Natural killer cell (primary cell): ENCODE measurements at regions not wholly inside any gene's neighbourhood (a gene's known extent, or its start where the extent isn't known, plus 50 kb on each side); places are given as distances from the start of the nearest gene placed in this dataset.
"Not testable (repeated sequence)": the region's sequence is repeated elsewhere in the genome, so short reads cannot be mapped to it uniquely, and the experiment has no call there.

Source experiments
- ATAC-seq, 3 donors: fragments of 150-1000 bp in 2 of 3; fragments of 200-7000 bp in 1 of 3; cut with Tn5 transposase; 1 replicate in 1 of 3; 2 replicates in 2 of 3; pipeline ENCODE4 v1.10.0; 2021; ENCODE audit warnings: mild to moderate bottlenecking in 2 of 3, moderate library complexity in 2 of 3
- DNase-seq, 2 donors: peaks; one replicate each; pipeline versions ENCODE4 v3.0.0 to v3.0.0-alpha.2; 2013 to 2021; ENCODE audit warnings: mixed read lengths in 1 of 2
- H3K27ac ChIP-seq: one replicate; pipeline ENCODE4 v1.5.1; 2013; ENCODE audit warnings: mild to moderate bottlenecking, low read length
- H3K27me3 ChIP-seq: one replicate; pipeline ENCODE4 v1.6.1; 2013; ENCODE audit warnings: low read length; ENCODE audit not compliant: control insufficient read depth, insufficient read depth
- H3K36me3 ChIP-seq: one replicate; pipeline ENCODE4 v1.6.1; 2013; ENCODE audit warnings: low read length; ENCODE audit not compliant: control insufficient read depth, insufficient read depth
- H3K4me1 ChIP-seq: one replicate; pipeline ENCODE4 v1.6.1; 2013; ENCODE audit warnings: low read length; ENCODE audit not compliant: control insufficient read depth, insufficient read depth
- H3K4me3 ChIP-seq: one replicate; pipeline ENCODE4 v1.5.1; 2013; ENCODE audit warnings: low read length
- H3K9me3 ChIP-seq: one replicate; pipeline ENCODE4 v1.6.1; 2013; ENCODE audit warnings: low read length; ENCODE audit not compliant: control insufficient read depth, insufficient read depth
- H3K27ac Mint-ChIP-seq, 2 donors: one replicate each; pipeline ENCODE4 v1.8.0; 2022; ENCODE audit warnings: mild to moderate bottlenecking in 2 of 2, mixed read lengths in 2 of 2, moderate library complexity in 1 of 2
- H3K27me3 Mint-ChIP-seq, 2 donors: one replicate each; pipeline ENCODE4 v1.8.0; 2022; ENCODE audit warnings: low read depth in 2 of 2, mixed read lengths in 2 of 2
- H3K36me3 Mint-ChIP-seq: one replicate; pipeline ENCODE4 v1.8.0; 2022; ENCODE audit warnings: mixed read lengths
- H3K4me1 Mint-ChIP-seq, 2 donors: one replicate each; pipeline ENCODE4 v1.8.0; 2022; ENCODE audit warnings: mixed read lengths in 2 of 2
- H3K4me3 Mint-ChIP-seq: one replicate; pipeline ENCODE4 v1.8.0; 2022; ENCODE audit warnings: mild to moderate bottlenecking, moderate library complexity, mixed read lengths
- H3K9me3 Mint-ChIP-seq, 2 donors: one replicate each; pipeline ENCODE4 v1.8.0; 2022; ENCODE audit warnings: mixed read lengths in 2 of 2
- CTCF ChIP-seq: fragments of 200-600 bp; IDR thresholded peaks from one replicate; pipeline ENCODE4 v1.8.0; 2022; ENCODE audit warnings: antibody characterized with exemption
- WGBS: methylation state at CpG from one replicate; pipeline ENCODE4 v1.1.7; 2013; ENCODE audit warnings: missing lambda C conversion rate; ENCODE audit not compliant: insufficient coverage; 5-methylcytosine and 5-hydroxymethylcytosine counted together
- intact Hi-C: fragments of 100-400 bp; cut with micrococcal nuclease; formaldehyde crosslinking; loops from one replicate; pipeline ENCODE4 v1.14.2; 2022

- Histone ChIP-seq H3K9me3 (no peaks in the 10 kb centered on the region), H3K27ac (no peak overlapping the region), H3K27me3 (peaks cover 2% of the 10 kb centered on the region), H3K36me3 (no peaks in the 10 kb centered on the region), H3K4me3 (no peak overlapping the region), H3K4me1 (no peaks in the 10 kb centered on the region)
- no peak for TF ChIP-seq CTCF
- no peaks in the 10 kb centered on the region for H3K9me3 Mint-ChIP-seq
- H3K27ac Mint-ChIP-seq: no peak overlapping the region
- no peaks in the 10 kb centered on the region for H3K36me3 Mint-ChIP-seq
- peaks cover 2 to 12% of the 10 kb centered on the region in 2 donors for H3K27me3 Mint-ChIP-seq
- H3K4me1 Mint-ChIP-seq: no peaks in the 10 kb centered on the region
- intact Hi-C loops: no loop called here
- no CpG with 5 or more reads among the region's 1 CpG for WGBS
- no peak overlapping the region for H3K4me3 Mint-ChIP-seq
- DNase-seq: no peak
- no peak for ATAC-seq
These were observed 105.2 kb upstream of the GPR141 start for GRCh38 chr7:37578350-37578749.

GRCh38 chr7:37580376-37580775, 103.2 kb upstream of the GPR141 start:
- no peak for TF ChIP-seq CTCF
- ATAC-seq (no peak), DNase-seq (no peak)
- peaks cover 2 to 12% of the 10 kb centered on the region in 2 donors for H3K27me3 Mint-ChIP-seq
- H3K9me3 ChIP-seq: no peaks in the 10 kb centered on the region
- H3K4me3 Mint-ChIP-seq: no peak overlapping the region
- no peak overlapping the region for H3K27ac ChIP-seq
- WGBS: no CpG with 5 or more reads among the region's 3 CpGs
- no peak overlapping the region for H3K4me3 ChIP-seq
- peaks cover 2% of the 10 kb centered on the region for H3K27me3 ChIP-seq
- no peaks in the 10 kb centered on the region for H3K4me1 Mint-ChIP-seq
- intact Hi-C loops: no loop called here
- H3K9me3 Mint-ChIP-seq: no peaks in the 10 kb centered on the region
- H3K36me3 Mint-ChIP-seq: no peaks in the 10 kb centered on the region
- no peaks in the 10 kb centered on the region for H3K36me3 ChIP-seq
- no peak overlapping the region for H3K27ac Mint-ChIP-seq
- H3K4me1 ChIP-seq: no peaks in the 10 kb centered on the region

- H3K36me3 ChIP-seq, H3K27me3 ChIP-seq, DNase-seq, H3K27ac Mint-ChIP-seq, H3K4me3 Mint-ChIP-seq, H3K36me3 Mint-ChIP-seq, H3K9me3 Mint-ChIP-seq, intact Hi-C loops, H3K27ac ChIP-seq, H3K4me3 ChIP-seq, H3K4me1 Mint-ChIP-seq, H3K9me3 ChIP-seq, H3K4me1 ChIP-seq: not testable (repeated sequence)
- WGBS: 98% methylated on average over 4 of the region's 4 CpGs
- peaks cover 6 to 12% of the 10 kb centered on the region in 2 donors for H3K27me3 Mint-ChIP-seq
- ATAC-seq: peak in 1 of 3 donors; percentile 89
These were observed 98.7 kb upstream of the GPR141 start for GRCh38 chr7:37584651-37585463.

GRCh38 chr7:37590824-37591223, 92.7 kb upstream of the GPR141 start:
- 42% methylated on average over 3 of the region's 4 CpGs for WGBS

More at GRCh38 chr7:37590824-37591223, 92.7 kb upstream of the GPR141 start:
- Mint-ChIP-seq H3K27me3 (peaks cover 4 to 7% of the 10 kb centered on the region in 2 donors), H3K9me3 (peaks cover 0 to 7% of the 10 kb centered on the region in 2 donors), H3K36me3 (peaks cover 2% of the 10 kb centered on the region), H3K4me1 (peaks cover 5 to 6% of the 10 kb centered on the region in 2 donors), H3K27ac (no peak overlapping the region), H3K4me3 (no peak overlapping the region)
- no peaks in the 10 kb centered on the region for H3K36me3 ChIP-seq
- no peak overlapping the region for H3K4me3 ChIP-seq
- no peak for DNase-seq
- no peaks in the 10 kb centered on the region for H3K9me3 ChIP-seq
- H3K27ac ChIP-seq: no peak overlapping the region
- no peaks in the 10 kb centered on the region for H3K4me1 ChIP-seq
- TF ChIP-seq CTCF: no peak
- no peak for ATAC-seq
- intact Hi-C loops: no loop called here
- H3K27me3 ChIP-seq: no peaks in the 10 kb centered on the region
